SKM-1 treated with dmso at 0.1 percent for 144 hours (cell line): ENCODE measurements at regions not wholly inside any gene's neighbourhood (a gene's known extent, or its start where the extent isn't known, plus 50 kb on each side); places are given as distances from the start of the nearest gene placed in this dataset.
"Not testable (repeated sequence)": the region's sequence is repeated elsewhere in the genome, so short reads cannot be mapped to it uniquely, and the experiment has no call there.

Experiments used
- DNase-seq: peaks from one replicate; lab custom pipeline; 2025; ENCODE audit not compliant: unreplicated experiment; lab: John Stamatoyannopoulos, UW

GRCh38 chr19:33866696-33867095, 70.0 kb downstream of the KCTD15 start:
- no peak for DNase-seq

- DNase-seq: no peak
Measured at GRCh38 chr19:33868076-33868735, 71.5 kb downstream of the KCTD15 start.

- DNase-seq: no peak
Measured at GRCh38 chr19:33868788-33869412, 72.2 kb downstream of the KCTD15 start.

GRCh38 chr19:33870298-33870932, 73.7 kb downstream of the KCTD15 start:
- not testable (repeated sequence) for DNase-seq

GRCh38 chr19:33871605-33872004, 74.9 kb downstream of the KCTD15 start:
- no peak for DNase-seq

GRCh38 chr19:33872445-33873320, 76.0 kb downstream of the KCTD15 start:
- no peak for DNase-seq

GRCh38 chr19:33875071-33875470, 78.4 kb downstream of the KCTD15 start:
- no peak for DNase-seq

- DNase-seq: no peak
Measured at GRCh38 chr19:33876192-33876591, 79.5 kb downstream of the KCTD15 start.

GRCh38 chr19:33878030-33878544, 81.4 kb downstream of the KCTD15 start:
- DNase-seq: no peak

GRCh38 chr19:33878910-33879810, 82.5 kb downstream of the KCTD15 start:
- DNase-seq: no peak

- DNase-seq: no peak
Measured at GRCh38 chr19:33879818-33880575, 83.3 kb downstream of the KCTD15 start.

- no peak for DNase-seq
Measured at GRCh38 chr19:33883859-33884519, 87.3 kb downstream of the KCTD15 start.

- DNase-seq: no peak
Measured at GRCh38 chr19:33885236-33885635, 88.6 kb downstream of the KCTD15 start.

GRCh38 chr19:33887891-33888290, 91.2 kb downstream of the KCTD15 start:
- no peak for DNase-seq

GRCh38 chr19:33888665-33889064, 92.0 kb downstream of the KCTD15 start:
- DNase-seq: no peak

- DNase-seq: no peak
Measured at GRCh38 chr19:33890569-33890968, 93.9 kb downstream of the KCTD15 start.

GRCh38 chr19:33891773-33892172, 95.1 kb downstream of the KCTD15 start:
- no peak for DNase-seq

- DNase-seq: no peak
Measured at GRCh38 chr19:33894787-33895186, 98.1 kb downstream of the KCTD15 start.

- no peak for DNase-seq
Measured at GRCh38 chr19:33895366-33895765, 98.7 kb downstream of the KCTD15 start.
